ENCODE measurements at regions not wholly inside any gene's neighbourhood (a gene's known extent, or its start where the extent isn't known, plus 50 kb on each side); places are given as distances from the start of the nearest gene placed in this dataset.
"Not testable (repeated sequence)": the region's sequence is repeated elsewhere in the genome, so short reads cannot be mapped to it uniquely, and the experiment has no call there.

- Mint-ChIP-seq H3K27ac (no peak overlapping the region), H3K4me3 (no peak overlapping the region), H3K4me1 (ENCODE audit: unreplicated experiment) (no peaks in the 10 kb centered on the region), H3K9me3 (peaks cover 13% of the 10 kb centered on the region), H3K36me3 (no peaks in the 10 kb centered on the region), H3K27me3 (no peaks in the 10 kb centered on the region)
- TF ChIP-seq CTCF (conservative IDR thresholded peaks at IDR 0.05), result no peak
- DNase-seq (ENCODE audit: extremely low spot score, unreplicated experiment), result no peak
These were observed 94.7 kb upstream of the CCDC71L start for GRCh38 chr7:106755641-106756040.

GRCh38 chr7:106756071-106756470, 95.1 kb upstream of the CCDC71L start:
- Mint-ChIP-seq H3K27me3 (no peaks in the 10 kb centered on the region), H3K4me3 (no peak overlapping the region), H3K9me3 (peaks cover 13% of the 10 kb centered on the region), H3K27ac (no peak overlapping the region), H3K36me3 (no peaks in the 10 kb centered on the region), H3K4me1 (ENCODE audit: unreplicated experiment) (no peaks in the 10 kb centered on the region)
- no peak for TF ChIP-seq CTCF (conservative IDR thresholded peaks at IDR 0.05)
- no peak for DNase-seq (ENCODE audit: extremely low spot score, unreplicated experiment)

- Mint-ChIP-seq H3K27ac (no peak overlapping the region), H3K27me3 (no peaks in the 10 kb centered on the region)
- TF ChIP-seq CTCF (conservative IDR thresholded peaks at IDR 0.05), result no peak
These were observed 95.9 kb upstream of the CCDC71L start for GRCh38 chr7:106756884-106757283.

GRCh38 chr7:106757846-106758245, 96.9 kb upstream of the CCDC71L start:
- Mint-ChIP-seq H3K27me3 (no peaks in the 10 kb centered on the region), H3K4me3 (no peak overlapping the region), H3K9me3 (peaks cover 13% of the 10 kb centered on the region), H3K4me1 (ENCODE audit: unreplicated experiment) (no peaks in the 10 kb centered on the region), H3K27ac (no peak overlapping the region), H3K36me3 (no peaks in the 10 kb centered on the region)
- DNase-seq (ENCODE audit: extremely low spot score, unreplicated experiment), result no peak
- no peak for TF ChIP-seq CTCF (conservative IDR thresholded peaks at IDR 0.05)

More at GRCh38 chr7:106756884-106757283, 95.9 kb upstream of the CCDC71L start:
- DNase-seq (ENCODE audit: extremely low spot score, unreplicated experiment), result no peak
- no peaks in the 10 kb centered on the region for H3K4me1 Mint-ChIP-seq (ENCODE audit: unreplicated experiment)
- H3K36me3 Mint-ChIP-seq, result no peaks in the 10 kb centered on the region
- H3K4me3 Mint-ChIP-seq, result no peak overlapping the region
- H3K9me3 Mint-ChIP-seq, result peaks cover 13% of the 10 kb centered on the region

- not testable (repeated sequence) for H3K27ac Mint-ChIP-seq; H3K4me3 Mint-ChIP-seq; H3K36me3 Mint-ChIP-seq; H3K9me3 Mint-ChIP-seq; H3K4me1 Mint-ChIP-seq (ENCODE audit: unreplicated experiment); DNase-seq (ENCODE audit: extremely low spot score, unreplicated experiment); H3K27me3 Mint-ChIP-seq
These were observed 101.9 kb upstream of the CCDC71L start for GRCh38 chr7:106762845-106763244.

GRCh38 chr7:106763717-106764116, 101.4 kb upstream of the PIK3CG start:
- TF ChIP-seq CTCF (conservative IDR thresholded peaks at IDR 0.05), result no peak
- Mint-ChIP-seq H3K27ac (no peak overlapping the region), H3K36me3 (no peaks in the 10 kb centered on the region)

More at GRCh38 chr7:106763717-106764116, 101.4 kb upstream of the PIK3CG start:
- Mint-ChIP-seq H3K4me3 (no peak overlapping the region), H3K4me1 (ENCODE audit: unreplicated experiment) (no peaks in the 10 kb centered on the region), H3K9me3 (no peaks in the 10 kb centered on the region), H3K27me3 (no peaks in the 10 kb centered on the region)
- no peak for DNase-seq (ENCODE audit: extremely low spot score, unreplicated experiment)
